ENCODE measurements at regions not wholly inside any gene's neighbourhood (a gene's known extent, or its start where the extent isn't known, plus 50 kb on each side); places are given as distances from the start of the nearest gene placed in this dataset.

DNA sequence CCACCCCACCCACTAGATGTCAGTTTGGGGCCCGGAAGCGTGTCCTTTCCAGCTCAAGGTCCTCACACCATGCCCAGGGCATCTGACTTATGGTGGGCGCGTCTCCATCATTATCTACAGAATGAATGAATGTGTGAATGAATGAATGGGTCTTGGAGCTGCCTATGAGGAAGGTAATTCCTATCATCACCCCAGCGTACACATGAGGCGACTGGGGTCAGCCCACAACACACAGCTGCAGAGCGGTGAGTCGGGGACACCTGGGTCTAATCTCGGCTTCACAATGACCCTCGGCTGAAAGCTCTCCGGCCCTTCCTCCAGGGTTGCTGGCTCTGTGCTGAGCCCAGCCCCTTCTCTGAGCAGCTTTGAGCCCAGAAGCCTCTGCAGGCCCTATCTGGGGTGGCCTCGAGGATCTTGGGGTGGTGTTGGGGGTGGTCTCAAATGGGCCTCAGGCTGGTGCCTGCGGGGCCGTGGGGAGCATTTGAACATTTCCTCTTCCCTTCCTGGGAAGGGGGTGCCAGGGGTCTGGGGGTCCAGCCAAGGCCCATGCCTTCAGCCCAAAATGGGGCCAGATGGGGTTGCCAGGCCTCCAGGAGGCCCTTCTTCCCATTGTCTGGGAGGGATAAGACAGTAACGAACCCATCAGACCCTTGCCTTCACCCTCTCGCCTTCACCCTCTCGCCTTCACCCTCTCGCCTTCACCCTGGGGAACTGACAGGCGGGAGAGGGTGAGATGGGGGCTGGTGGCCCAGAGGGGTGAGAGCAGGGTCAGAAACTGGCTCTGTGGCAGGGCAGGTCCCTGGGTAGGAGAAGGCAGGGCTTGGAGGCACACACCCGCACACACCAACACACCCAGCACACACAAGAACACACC lies 82.4 kb downstream of the MYEOV start:
- Histone ChIP-seq H3K27ac (ENCODE audit: low read depth, low read length) (no peak overlapping the region), H3K4me3 (ENCODE audit: low read length in 2 of 2) (no peak overlapping the region), H3K9me3 (ENCODE audit: control insufficient read depth in 1 of 2, low read length in 2 of 2) (no peaks in the 10 kb centered on the region), H3K36me3 (ENCODE audit: insufficient read depth, low read length) (no peaks in the 10 kb centered on the region), H3K4me1 (ENCODE audit: insufficient read depth, low read length) (no peaks in the 10 kb centered on the region), H3K27me3 (ENCODE audit: insufficient read depth, low read length) (no peaks in the 10 kb centered on the region)
- no peak overlapping the region for H3K4me3 Mint-ChIP-seq
- H3K9me3 Mint-ChIP-seq, result no peaks in the 10 kb centered on the region
- no peak for DNase-seq
- intact Hi-C loops (cut with micrococcal nuclease), result no loop called here
- H3K36me3 Mint-ChIP-seq, result no peaks in the 10 kb centered on the region
- CTCF ChIA-PET (ENCODE audit: partially characterized antibody), result no interaction called here
- POLR2A ChIA-PET (ENCODE audit: partially characterized antibody), result no interaction called here
- H3K27ac Mint-ChIP-seq, result no peak overlapping the region
- H3K27me3 Mint-ChIP-seq, result peaks cover 0 to 4% of the 10 kb centered on the region in 2 donors
- no peaks in the 10 kb centered on the region for H3K4me1 Mint-ChIP-seq

GRCh38 chr11:69377029-69377952 lies 83.3 kb downstream of the MYEOV start:
- Mint-ChIP-seq H3K27me3 (no peaks in the 10 kb centered on the region), H3K4me1 (no peaks in the 10 kb centered on the region), H3K27ac (no peak overlapping the region), H3K9me3 (peaks cover 0 to 2% (median 0%) of the 10 kb centered on the region in 8 donors), H3K4me3 (no peak overlapping the region), H3K36me3 (no peaks in the 10 kb centered on the region)
- Histone ChIP-seq H3K36me3 (ENCODE audit: insufficient read depth, low read length) (no peaks in the 10 kb centered on the region), H3K27me3 (ENCODE audit: insufficient read depth, low read length) (no peaks in the 10 kb centered on the region), H3K9me3 (ENCODE audit: control insufficient read depth in 1 of 2, low read length in 2 of 2) (no peaks in the 10 kb centered on the region), H3K27ac (ENCODE audit: low read depth, low read length) (no peak overlapping the region), H3K4me1 (ENCODE audit: insufficient read depth, low read length) (no peaks in the 10 kb centered on the region), H3K4me3 (ENCODE audit: low read length in 2 of 2) (no peak overlapping the region)
- CTCF ChIA-PET (ENCODE audit: partially characterized antibody), result no interaction called here
- no peak for DNase-seq
- intact Hi-C loops (cut with micrococcal nuclease), result no loop called here
- POLR2A ChIA-PET (ENCODE audit: partially characterized antibody), result no interaction called here

DNA sequence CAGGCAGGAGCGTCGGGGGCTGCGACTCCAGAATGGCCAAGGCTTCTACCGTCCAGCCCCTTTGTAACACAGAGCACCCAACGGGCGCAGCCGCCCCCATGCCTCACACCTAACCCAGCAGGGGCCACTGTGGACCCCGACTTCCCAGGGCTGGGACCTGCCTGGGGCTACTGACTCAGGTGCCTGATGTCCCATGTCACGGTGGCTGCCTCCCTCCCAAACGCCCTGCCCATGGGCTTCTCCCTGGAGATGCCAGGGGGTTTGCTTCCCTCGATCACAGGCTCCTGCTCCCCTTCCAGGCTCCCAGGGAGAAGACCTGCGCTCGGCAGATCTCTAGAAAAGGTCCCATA lies 84.0 kb downstream of the MYEOV start:
- Mint-ChIP-seq H3K27me3 (no peaks in the 10 kb centered on the region), H3K4me3 (no peak overlapping the region), H3K9me3 (peaks cover 0 to 2% (median 0%) of the 10 kb centered on the region in 8 donors), H3K4me1 (no peaks in the 10 kb centered on the region), H3K36me3 (no peaks in the 10 kb centered on the region), H3K27ac (no peak overlapping the region)
- H3K4me3 ChIP-seq (ENCODE audit: low read length in 2 of 2), result no peak overlapping the region
- ChIA-PET CTCF (ENCODE audit: partially characterized antibody) (no interaction called here), POLR2A (ENCODE audit: partially characterized antibody) (no interaction called here)
- intact Hi-C loops (cut with micrococcal nuclease), result no loop called here
- no peaks in the 10 kb centered on the region for H3K4me1 ChIP-seq (ENCODE audit: insufficient read depth, low read length)
- H3K9me3 ChIP-seq (ENCODE audit: control insufficient read depth in 1 of 2, low read length in 2 of 2), result no peaks in the 10 kb centered on the region
- no peak overlapping the region for H3K27ac ChIP-seq (ENCODE audit: low read depth, low read length)
- no peaks in the 10 kb centered on the region for H3K27me3 ChIP-seq (ENCODE audit: insufficient read depth, low read length)
- no peak for DNase-seq
- H3K36me3 ChIP-seq (ENCODE audit: insufficient read depth, low read length), result no peaks in the 10 kb centered on the region

GRCh38 chr11:69378303-69379141 lies 84.6 kb downstream of the MYEOV start:
- Histone ChIP-seq H3K36me3 (ENCODE audit: insufficient read depth, low read length) (no peaks in the 10 kb centered on the region), H3K4me1 (ENCODE audit: insufficient read depth, low read length) (no peaks in the 10 kb centered on the region), H3K4me3 (ENCODE audit: low read length in 2 of 2) (no peak overlapping the region), H3K27ac (ENCODE audit: low read depth, low read length) (no peak overlapping the region), H3K27me3 (ENCODE audit: insufficient read depth, low read length) (no peaks in the 10 kb centered on the region), H3K9me3 (ENCODE audit: control insufficient read depth in 1 of 2, low read length in 2 of 2) (no peaks in the 10 kb centered on the region)
- no peaks in the 10 kb centered on the region for H3K36me3 Mint-ChIP-seq
- H3K4me1 Mint-ChIP-seq, result no peaks in the 10 kb centered on the region
- peaks cover 0 to 2% (median 0%) of the 10 kb centered on the region in 8 donors for H3K9me3 Mint-ChIP-seq
- no peak for DNase-seq
- no peak overlapping the region for H3K27ac Mint-ChIP-seq
- ChIA-PET POLR2A (ENCODE audit: partially characterized antibody) (no interaction called here), CTCF (ENCODE audit: partially characterized antibody) (no interaction called here)
- intact Hi-C loops (cut with micrococcal nuclease), result no loop called here
- H3K4me3 Mint-ChIP-seq, result no peak overlapping the region
- no peaks in the 10 kb centered on the region for H3K27me3 Mint-ChIP-seq

DNA sequence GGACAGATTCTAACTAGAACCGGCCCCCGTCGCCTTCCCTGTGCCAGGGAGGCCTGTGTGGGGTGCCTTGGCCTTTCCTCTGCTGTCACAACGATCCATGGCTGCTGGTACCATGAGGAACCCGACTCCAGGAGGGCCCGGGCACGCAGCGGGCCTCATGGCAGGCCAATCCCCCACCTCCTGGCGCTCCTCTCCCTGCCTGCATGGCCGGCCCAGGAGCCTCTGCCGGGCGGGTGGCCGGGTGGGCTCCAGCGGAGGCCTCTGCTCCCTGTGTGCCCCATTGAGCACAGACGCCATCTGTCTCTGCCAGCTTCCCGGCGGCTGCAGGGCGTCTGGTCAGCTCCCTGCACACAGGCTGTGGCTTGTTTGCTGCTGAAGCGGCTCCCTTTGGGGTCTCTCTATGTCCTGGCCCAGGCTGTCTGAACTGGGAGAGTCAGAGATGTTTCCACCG lies 86.5 kb downstream of the MYEOV start:
- Mint-ChIP-seq H3K36me3 (no peaks in the 10 kb centered on the region), H3K4me3 (no peak overlapping the region), H3K4me1 (no peaks in the 10 kb centered on the region), H3K27me3 (no peaks in the 10 kb centered on the region), H3K9me3 (peaks cover 0 to 2% (median 0%) of the 10 kb centered on the region in 8 donors), H3K27ac (no peak overlapping the region)
- no peak overlapping the region for H3K27ac ChIP-seq (ENCODE audit: low read depth, low read length)
- H3K27me3 ChIP-seq (ENCODE audit: insufficient read depth, low read length), result no peaks in the 10 kb centered on the region
- intact Hi-C loops (cut with micrococcal nuclease), result no loop called here
- ChIA-PET POLR2A (ENCODE audit: partially characterized antibody) (no interaction called here), CTCF (ENCODE audit: partially characterized antibody) (no interaction called here)
- no peaks in the 10 kb centered on the region for H3K9me3 ChIP-seq (ENCODE audit: control insufficient read depth in 1 of 2, low read length in 2 of 2)
- DNase-seq, result no peak
- no peaks in the 10 kb centered on the region for H3K36me3 ChIP-seq (ENCODE audit: insufficient read depth, low read length)
- H3K4me3 ChIP-seq (ENCODE audit: low read length in 2 of 2), result no peak overlapping the region
- no peaks in the 10 kb centered on the region for H3K4me1 ChIP-seq (ENCODE audit: insufficient read depth, low read length)

DNA sequence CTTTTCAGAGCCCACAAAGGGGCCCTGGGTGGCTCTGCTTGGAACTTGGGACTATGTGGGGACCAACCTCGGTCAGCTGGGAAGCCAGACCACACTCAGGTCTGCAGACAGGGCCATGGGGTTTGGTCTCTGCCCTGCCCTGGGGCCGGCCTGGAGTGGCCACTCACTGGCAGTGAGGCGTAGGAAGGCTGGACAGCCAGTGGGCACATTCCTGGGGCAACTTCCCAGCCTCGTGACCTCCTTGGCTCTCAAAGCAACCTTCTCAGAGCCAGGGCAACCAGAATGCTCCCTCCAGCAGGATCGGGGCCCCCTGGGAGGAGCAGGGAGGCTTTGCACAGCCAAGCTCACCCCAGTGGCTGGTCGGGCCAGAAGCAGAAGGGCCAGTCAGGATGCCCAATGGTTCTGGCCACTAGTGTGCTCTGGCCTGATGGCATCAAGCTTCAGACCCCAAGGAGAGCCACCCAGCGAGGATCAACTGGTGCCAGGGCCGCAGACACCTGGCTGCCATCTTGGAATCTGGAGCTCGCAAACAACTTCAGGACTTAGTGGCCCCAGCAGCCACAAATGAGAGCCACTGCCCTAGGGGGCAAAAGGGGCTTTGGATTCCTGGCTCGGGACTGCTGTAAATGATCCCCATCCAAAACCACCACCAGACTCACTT lies 87.1 kb downstream of the MYEOV start:
- H3K27ac ChIP-seq (ENCODE audit: low read depth, low read length), result no peak overlapping the region
- Mint-ChIP-seq H3K27ac (no peak overlapping the region), H3K9me3 (peaks cover 0 to 2% (median 0%) of the 10 kb centered on the region in 8 donors), H3K4me3 (no peak overlapping the region), H3K27me3 (no peaks in the 10 kb centered on the region), H3K4me1 (no peaks in the 10 kb centered on the region), H3K36me3 (no peaks in the 10 kb centered on the region)
- DNase-seq, result no peak
- H3K4me1 ChIP-seq (ENCODE audit: insufficient read depth, low read length), result no peaks in the 10 kb centered on the region
- intact Hi-C loops (cut with micrococcal nuclease), result no loop called here
- no peaks in the 10 kb centered on the region for H3K9me3 ChIP-seq (ENCODE audit: control insufficient read depth in 1 of 2, low read length in 2 of 2)
- POLR2A ChIA-PET (ENCODE audit: partially characterized antibody), result no interaction called here
- H3K36me3 ChIP-seq (ENCODE audit: insufficient read depth, low read length), result no peaks in the 10 kb centered on the region
- no peak overlapping the region for H3K4me3 ChIP-seq (ENCODE audit: low read length in 2 of 2)
- no peaks in the 10 kb centered on the region for H3K27me3 ChIP-seq (ENCODE audit: insufficient read depth, low read length)
- CTCF ChIA-PET (ENCODE audit: partially characterized antibody), result no interaction called here

Data from CD4-positive, alpha-beta memory T cell (primary cell).